Bronchial epithelial cell (primary cell): ENCODE measurements at regions not wholly inside any gene's neighbourhood (a gene's known extent, or its start where the extent isn't known, plus 50 kb on each side); places are given as distances from the start of the nearest gene placed in this dataset.

Experiments used
- DNase-seq: peaks from one replicate; pipeline ENCODE4 v3.0.0-alpha.2; 2010; ENCODE audit warnings: low read depth
- FAIRE-seq: peaks from 2 replicates; lab custom pipeline; 2011; peaks lifted over from hg19 to GRCh38; lab: Jason Lieb, UNC
- H3K27me3 ChIP-seq: 2 replicates; pipeline ENCODE4 v1.5.1; 2011; ENCODE audit warnings: low read length; ENCODE audit not compliant: control insufficient read depth, insufficient read depth
- H3K36me3 ChIP-seq: 2 replicates; pipeline ENCODE4 v1.5.1; 2011; ENCODE audit warnings: low read length; ENCODE audit not compliant: control insufficient read depth, insufficient read depth
- H3K4me3 ChIP-seq: 2 replicates; pipeline ENCODE4 v1.5.1; 2011; ENCODE audit warnings: mild to moderate bottlenecking, low read depth, low read length, control low read depth
- TF ChIP-seq, protein P1 (sequence below): IDR thresholded peaks from 2 replicates; pipeline ENCODE4 v1.5.1; 2011; ENCODE audit warnings: mild to moderate bottlenecking, moderate library complexity, low read length, control low read depth, inconsistent platforms; ENCODE audit not compliant: insufficient read depth, severe bottlenecking

DNA sequence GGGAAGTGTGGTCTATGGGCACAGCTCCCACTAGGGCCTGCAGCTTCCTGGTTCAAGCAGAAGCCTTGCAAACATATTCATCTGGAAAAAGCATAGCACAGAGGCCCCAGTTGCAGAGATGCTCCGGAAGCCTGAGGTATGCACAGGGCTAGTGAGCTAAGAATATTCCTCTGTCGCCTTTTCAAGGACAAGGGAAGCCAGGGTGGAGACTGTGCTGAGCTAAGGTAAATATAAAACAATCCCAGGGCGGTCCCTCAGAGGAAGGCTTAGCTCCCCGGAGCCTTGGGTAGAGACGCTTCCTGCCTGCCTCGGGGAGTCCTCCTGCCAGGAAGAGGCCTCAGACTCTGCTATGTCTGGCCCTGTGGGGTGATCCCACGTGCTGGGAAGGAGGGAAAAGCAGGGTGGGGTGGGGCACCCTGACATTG lies 134.8 kb upstream of the FOXA2 start:
- Histone ChIP-seq H3K4me3 (no peak overlapping the region), H3K36me3 (no peaks in the 10 kb centered on the region), H3K27me3 (peaks cover 2% of the 10 kb centered on the region)
- DNase-seq (no peak), FAIRE-seq (no peak)
- TF ChIP-seq, protein P1, sequence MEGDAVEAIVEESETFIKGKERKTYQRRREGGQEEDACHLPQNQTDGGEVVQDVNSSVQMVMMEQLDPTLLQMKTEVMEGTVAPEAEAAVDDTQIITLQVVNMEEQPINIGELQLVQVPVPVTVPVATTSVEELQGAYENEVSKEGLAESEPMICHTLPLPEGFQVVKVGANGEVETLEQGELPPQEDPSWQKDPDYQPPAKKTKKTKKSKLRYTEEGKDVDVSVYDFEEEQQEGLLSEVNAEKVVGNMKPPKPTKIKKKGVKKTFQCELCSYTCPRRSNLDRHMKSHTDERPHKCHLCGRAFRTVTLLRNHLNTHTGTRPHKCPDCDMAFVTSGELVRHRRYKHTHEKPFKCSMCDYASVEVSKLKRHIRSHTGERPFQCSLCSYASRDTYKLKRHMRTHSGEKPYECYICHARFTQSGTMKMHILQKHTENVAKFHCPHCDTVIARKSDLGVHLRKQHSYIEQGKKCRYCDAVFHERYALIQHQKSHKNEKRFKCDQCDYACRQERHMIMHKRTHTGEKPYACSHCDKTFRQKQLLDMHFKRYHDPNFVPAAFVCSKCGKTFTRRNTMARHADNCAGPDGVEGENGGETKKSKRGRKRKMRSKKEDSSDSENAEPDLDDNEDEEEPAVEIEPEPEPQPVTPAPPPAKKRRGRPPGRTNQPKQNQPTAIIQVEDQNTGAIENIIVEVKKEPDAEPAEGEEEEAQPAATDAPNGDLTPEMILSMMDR: no peak

DNA sequence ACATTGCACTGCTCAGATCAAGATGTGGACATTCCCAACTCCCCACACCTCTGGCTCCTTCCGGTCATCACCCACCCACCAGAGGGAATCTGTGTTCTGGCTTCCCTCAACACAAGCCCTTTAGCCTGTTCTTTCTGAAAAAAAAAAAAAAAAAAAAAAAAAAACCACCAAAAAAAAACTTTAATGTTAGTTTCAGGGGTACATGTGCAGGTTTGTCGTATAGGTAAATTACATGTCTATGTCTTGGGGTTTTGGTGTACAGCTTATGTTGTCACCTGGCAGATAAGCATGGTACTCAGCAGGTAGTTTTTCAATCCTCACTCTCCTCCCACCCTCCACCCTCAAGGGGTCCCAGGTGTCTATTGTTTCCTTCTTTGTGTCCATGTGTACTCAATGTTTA lies 135.8 kb upstream of the FOXA2 start:
- DNase-seq: no peak
- FAIRE-seq: no peak
- Histone ChIP-seq H3K36me3 (no peaks in the 10 kb centered on the region), H3K4me3 (no peak overlapping the region), H3K27me3 (peaks cover 2% of the 10 kb centered on the region)
- TF ChIP-seq, protein P1: no peak

DNA sequence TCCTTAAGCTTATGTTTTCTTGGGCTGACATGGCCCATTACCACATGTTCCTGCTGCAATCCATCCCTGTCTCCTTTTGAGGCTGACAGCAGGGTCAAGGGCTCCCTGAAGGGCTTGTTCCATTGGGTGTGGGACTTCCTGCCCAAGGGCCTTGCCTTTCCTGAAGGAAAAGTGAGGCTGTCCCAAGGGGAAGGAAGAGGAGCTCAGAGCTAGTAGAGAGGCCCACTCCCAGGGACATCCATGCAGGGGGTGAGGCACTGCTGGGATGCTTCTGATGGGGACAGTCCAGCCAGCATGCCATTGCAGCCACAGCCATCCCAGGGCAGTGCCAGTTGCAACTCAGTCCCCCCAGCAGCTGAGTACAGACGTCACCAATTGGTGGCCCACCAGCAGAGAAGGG lies 138.4 kb upstream of the FOXA2 start:
- TF ChIP-seq, protein P1: no peak
- DNase-seq (no peak), FAIRE-seq (no peak)
- H3K27me3 ChIP-seq: peaks cover 2% of the 10 kb centered on the region
- H3K36me3 ChIP-seq: no peaks in the 10 kb centered on the region
- H3K4me3 ChIP-seq: no peak overlapping the region

DNA sequence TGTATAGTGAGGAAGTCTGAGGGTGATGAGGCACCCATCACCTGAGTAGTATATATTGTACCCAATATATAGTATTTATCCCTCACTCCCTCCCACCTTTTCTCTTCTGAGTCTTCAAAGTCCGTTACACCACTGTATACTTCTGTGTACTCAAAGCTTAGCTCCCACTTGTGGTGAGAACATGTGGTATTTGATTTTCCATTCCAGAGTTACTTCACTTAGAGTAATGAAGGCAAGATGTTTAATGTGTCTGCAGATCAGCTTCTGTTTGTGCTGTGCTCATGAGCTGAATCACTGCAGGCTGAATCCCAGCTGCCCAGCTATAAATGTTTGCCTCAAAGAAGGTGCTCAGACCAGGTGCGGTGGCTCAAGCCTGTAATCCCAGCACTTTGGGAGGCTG lies 139.3 kb upstream of the FOXA2 start:
- H3K36me3 ChIP-seq: no peaks in the 10 kb centered on the region
- peaks cover 2% of the 10 kb centered on the region for H3K27me3 ChIP-seq
- no peak for FAIRE-seq
- TF ChIP-seq, protein P1: peak; percentile 11
- peak; percentile 45 for DNase-seq
- H3K4me3 ChIP-seq: no peak overlapping the region

DNA sequence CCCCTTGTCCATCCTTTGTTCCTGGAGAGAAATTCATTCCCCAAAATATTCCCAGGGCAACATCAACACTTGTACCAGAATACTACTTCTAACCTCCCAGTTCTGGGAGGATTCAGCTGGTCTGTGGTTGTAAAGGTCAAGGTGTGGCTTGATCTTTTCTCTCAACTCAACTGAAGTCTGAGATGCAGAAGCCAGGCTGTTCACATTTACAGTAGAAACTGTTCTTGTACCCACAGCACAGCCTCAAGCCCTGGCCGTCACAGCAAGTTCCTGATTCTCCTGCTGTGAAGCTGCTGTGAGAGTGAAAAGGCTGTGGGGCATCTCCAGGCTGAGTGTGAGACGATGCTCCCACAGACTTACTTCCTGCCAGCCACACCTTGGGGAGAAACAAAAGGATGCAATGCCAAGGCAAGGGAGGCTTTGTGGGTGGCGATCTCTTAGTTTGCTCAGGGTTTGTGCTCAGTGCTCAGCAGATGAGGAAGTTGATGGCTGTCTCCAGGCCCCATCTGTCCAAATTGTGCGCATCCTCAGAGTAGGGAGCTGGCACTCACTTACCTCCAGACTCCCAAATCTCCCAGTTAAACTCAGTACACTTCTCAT lies 143.9 kb upstream of the FOXA2 start:
- no peak for DNase-seq
- Histone ChIP-seq H3K36me3 (no peaks in the 10 kb centered on the region), H3K4me3 (no peak overlapping the region), H3K27me3 (no peaks in the 10 kb centered on the region)
- TF ChIP-seq, protein P1: no peak
- FAIRE-seq: peak; percentile 77

DNA sequence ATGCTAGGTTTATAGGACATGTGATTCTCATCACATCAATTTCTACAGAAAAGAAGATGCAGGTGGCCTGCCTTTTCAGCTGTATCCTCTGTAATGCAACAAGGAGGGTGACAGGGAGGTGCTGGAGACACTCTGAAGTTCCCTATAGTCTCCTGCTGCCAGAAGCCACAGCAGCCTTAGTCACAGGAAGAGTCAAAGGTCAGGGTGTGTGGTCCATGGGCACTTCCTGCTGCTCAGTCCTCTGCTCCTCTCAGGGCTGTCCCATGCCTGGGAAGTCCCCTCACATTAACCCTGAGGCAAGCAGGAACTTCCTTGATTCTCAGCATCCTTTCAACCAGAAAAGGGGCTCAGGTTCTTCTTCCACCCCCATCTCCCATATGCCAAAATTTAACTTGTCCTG lies 144.8 kb upstream of the FOXA2 start:
- Histone ChIP-seq H3K4me3 (no peak overlapping the region), H3K27me3 (no peaks in the 10 kb centered on the region), H3K36me3 (no peaks in the 10 kb centered on the region)
- TF ChIP-seq, protein P1: no peak
- DNase-seq (no peak), FAIRE-seq (no peak)
